ENCODE measurements at regions not wholly inside any gene's neighbourhood (a gene's known extent, or its start where the extent isn't known, plus 50 kb on each side); places are given as distances from the start of the nearest gene placed in this dataset.

DNA sequence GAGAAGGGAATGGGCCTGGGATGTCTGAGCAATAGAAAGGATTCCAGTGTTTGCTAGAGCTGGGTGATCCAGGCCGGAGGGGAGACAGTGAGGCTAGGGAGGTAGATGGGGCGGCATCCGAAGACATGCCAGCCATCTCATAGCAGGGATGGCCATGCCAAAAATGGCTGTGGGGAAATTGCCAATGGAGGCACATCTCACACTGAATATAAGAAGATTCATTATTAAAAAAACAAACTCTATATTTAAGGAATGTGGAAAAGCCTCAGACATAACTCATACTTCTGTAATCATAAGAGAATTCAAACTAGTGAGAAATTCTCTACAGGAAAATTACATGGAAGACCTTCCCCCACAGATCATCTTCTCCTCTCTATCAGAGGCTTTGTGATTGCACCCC, 289.2 kb downstream of the FGF9 start:
- DNase-seq (ENCODE audit: low read depth in 2 of 2) = no peak

DNA sequence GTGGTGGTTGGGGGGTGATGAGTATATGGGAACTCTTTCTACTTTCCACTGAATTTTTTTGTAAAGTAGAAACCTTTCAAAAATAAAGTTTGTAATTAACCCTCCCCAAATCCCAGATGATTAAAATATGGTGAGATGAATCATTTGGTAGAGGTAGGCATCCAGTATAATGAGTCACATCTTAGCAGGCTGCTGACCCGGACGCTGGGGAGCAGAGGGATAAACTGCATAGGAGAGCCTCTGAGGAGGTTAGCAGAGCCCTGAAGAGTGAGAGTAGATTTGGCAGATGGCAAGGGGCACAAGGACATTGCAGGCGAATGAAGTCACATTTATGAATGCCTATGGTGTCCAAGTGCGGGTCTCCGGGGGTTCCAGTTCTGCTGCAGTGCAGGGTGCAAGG, 293.8 kb downstream of the FGF9 start:
- DNase-seq (ENCODE audit: low read depth in 2 of 2) = no peak

DNA sequence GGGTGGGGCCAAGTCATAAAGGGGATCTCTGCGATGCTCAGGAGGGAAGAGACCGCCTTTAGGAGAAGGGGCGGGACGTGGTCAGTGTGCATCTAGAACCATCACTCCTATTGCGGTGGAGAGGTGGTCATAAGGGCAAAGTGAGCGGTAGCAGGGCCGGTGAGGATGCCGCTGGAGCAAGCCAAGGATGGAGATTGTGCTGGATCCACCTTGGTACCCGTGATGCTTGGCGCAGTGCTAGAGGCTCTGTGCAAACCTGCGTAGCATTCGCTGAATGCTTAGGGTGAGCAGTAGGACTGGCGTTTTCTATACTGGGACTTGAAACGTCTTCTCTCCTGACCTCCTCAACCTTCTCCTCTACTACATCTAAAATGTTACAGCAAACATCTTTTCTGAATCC, 294.2 kb downstream of the FGF9 start:
- no peak for DNase-seq (ENCODE audit: low read depth in 2 of 2)

DNA sequence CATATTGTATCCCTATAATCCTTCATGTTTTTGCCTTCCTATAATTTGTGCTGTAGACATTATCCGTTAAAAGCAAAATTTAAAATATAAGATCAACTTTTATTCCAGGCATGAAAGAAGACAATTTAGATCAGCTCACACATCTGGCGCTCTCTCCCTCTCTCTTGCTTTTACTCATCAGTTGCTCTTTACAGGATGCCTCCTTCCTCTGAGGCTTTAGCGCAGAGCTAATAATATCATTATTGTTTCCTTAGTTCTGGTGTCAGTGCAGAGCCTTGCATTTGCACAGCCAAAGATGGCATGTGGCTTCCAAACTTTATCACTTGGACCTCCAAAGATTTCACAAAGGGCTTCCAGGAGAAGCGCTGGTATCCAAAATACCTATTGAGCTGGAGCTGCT, 295.1 kb downstream of the FGF9 start:
- DNase-seq (ENCODE audit: low read depth in 2 of 2) = no peak

DNA sequence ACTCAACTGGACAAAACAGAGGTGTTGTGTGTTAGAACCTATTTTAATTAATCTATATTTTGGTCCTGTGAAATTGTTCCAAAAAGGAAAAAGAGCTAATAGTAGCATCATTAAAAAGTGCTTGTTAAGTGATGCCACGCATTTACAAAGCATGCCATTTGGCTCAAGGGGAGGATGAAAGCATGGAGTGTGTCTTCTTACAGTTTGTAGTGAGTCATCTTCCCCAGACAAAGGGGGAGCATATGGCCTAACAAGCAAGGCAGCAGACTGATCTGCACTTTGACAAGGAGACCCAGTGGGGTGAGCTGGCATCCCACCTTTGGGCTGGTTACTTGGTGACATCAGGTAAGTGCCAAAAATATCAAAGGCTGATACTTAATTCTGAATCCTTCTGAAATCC, 297.0 kb downstream of the FGF9 start:
- no peak for DNase-seq (ENCODE audit: low read depth in 2 of 2)

DNA sequence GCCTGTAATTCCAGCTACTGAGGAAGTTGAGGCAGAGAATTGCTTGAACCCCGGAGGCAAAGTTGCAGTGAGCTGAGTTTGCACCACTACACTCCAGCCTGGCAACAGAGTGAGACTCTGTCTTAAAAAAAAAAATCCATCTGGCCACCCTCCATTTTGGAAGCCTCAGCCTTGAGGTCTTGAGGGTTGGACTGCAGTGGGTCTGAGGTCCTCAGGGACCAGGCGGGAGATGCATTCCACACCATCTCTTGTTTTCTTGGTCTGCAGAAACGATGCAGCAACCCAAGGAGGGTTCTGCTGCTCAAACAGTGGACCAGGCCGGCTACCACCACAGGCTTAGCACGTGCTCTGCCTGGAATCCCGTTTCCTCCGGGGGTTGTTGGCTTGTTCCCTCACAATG, 299.3 kb downstream of the FGF9 start:
- no peak for DNase-seq (ENCODE audit: low read depth in 2 of 2)

DNA sequence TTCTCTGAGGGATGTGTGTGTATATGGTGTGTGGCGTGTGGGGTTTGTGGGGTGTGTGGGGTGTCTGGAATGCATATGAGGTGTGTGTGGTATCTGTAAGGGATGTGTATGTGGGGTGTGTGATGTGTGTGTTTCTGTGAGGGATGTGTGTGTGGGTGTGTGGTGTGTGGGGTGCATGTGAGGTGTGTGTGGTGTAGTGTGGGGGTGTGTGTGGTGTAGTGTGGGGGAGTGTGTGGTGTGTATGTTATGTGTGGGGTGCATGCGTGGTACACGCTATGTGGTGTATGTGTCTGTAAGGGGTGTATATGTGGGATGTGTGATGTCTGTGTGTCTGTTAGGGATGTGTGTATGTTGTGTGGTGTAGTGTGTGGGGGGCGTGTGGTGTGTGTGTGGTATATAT, 300.0 kb downstream of the FGF9 start:
- no peak for DNase-seq (ENCODE audit: low read depth in 2 of 2)

DNA sequence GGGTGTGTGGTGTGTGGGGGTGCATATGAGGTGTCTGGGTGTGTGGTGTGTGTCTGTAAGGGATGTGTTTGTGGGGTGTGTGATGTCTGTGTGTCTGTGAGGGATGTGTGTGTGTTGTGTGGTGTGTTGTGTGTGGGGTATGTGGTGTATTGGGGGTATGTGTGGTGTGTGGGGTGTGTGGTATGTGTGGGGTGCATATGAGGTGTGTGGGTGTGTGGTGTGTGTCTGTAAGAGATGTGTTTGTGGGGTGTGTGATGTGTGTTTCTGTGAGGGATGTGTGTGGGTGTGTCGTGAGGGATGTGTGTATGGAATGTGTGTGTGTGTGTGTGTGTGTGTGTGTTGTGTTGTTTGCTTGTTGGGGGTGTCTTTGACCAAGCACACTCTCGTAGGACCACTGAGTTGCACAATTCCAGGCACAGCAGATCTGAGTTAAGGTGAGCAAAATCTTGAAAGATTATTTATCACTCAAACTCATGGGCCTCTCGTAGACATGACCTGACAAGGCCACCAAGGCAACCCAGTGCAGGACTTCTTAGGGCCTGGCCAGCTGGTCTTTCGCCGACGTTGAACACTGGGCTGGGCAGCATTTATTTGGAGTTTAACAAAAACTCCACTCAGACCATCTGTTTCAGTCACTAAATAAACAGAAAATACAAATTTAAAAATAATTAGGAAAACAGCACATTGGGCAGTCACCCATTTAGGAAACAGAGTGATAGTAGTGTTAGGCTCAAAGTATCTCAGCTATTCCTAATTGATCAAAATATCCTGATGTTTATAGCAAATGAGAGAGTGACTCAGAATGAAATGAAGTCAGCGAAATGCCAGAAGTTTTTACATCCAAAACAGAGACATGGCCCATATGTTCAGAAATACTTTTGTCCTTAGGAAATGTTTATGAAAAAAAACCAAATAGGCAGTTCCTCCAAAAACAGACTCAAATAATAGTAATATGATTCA, 301.1 kb downstream of the FGF9 start:
- no peak for DNase-seq (ENCODE audit: low read depth in 2 of 2)

DNA sequence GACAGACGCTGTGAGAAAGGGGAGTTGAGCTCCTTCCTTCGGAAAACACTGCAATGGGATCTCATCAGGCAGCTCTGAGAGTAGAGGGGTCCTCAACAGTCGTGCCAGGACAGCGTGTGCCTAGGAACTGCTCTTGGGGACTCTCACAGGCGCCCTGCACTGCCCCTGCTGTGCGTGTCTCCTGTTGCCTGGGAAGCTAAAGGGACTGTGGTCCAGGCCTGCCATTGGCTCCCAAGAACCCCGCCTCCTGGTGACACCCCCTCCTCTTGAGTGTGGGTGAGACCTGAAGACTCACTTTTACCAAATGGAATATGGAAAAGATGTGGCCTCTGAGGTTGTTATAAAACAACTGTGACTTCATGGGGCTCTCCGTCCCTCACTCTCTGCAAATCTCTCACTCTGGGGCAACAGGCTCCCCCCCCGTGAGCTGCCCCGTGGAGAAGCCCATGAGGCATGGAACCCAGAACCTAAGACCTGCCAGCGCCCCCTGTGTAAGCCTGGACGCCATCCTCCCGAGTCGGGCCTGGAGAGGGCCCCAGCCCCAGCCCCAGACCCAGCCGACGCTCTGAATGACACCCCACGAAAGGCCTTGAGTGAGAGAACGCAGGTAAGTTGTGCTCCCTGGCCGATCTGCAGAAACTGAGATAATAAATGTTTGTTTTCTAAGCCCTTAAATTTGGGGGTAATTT, 302.7 kb downstream of the FGF9 start:
- DNase-seq (ENCODE audit: low read depth in 2 of 2) = no peak

DNA sequence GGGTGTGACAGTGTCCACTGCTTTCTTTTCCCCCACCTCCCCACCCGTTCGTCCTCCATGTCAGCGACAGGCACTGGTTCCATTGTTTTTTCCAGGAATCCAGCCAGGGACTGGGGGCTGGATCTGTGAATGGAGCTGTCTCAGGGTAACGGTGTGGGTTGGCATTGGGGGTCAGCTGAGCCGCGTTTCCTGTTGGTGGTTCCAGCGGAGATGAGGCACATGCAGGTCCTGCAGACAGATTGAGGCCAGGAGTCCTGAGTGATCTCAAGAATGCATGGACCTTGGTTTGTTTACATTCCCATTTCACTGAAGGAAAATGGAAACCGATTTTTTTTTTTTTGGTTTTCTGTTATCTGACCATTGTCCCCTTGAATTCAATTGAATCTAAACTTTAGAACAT, 303.9 kb downstream of the FGF9 start:
- DNase-seq (ENCODE audit: low read depth in 2 of 2) = no peak

DNA sequence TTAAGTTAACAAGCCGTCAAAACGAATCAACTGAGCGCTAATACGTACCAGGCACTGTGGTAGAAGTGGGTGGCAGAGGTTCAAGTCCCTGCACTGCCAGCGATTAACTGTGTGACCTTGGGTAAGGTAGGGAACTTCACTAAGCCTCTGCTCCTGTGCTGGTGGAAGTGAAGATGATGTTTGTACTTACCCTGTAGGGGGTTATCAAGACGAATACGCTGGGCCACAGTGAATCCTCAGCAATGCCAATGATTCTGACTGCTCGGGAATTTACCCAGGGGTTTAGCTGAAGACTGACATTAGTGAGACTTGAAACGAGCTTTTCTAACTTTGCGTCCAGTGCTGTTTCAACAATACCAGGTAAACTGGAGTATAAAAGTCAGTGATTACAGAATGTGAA, 305.3 kb downstream of the FGF9 start:
- DNase-seq (ENCODE audit: low read depth in 2 of 2) = no peak

DNA sequence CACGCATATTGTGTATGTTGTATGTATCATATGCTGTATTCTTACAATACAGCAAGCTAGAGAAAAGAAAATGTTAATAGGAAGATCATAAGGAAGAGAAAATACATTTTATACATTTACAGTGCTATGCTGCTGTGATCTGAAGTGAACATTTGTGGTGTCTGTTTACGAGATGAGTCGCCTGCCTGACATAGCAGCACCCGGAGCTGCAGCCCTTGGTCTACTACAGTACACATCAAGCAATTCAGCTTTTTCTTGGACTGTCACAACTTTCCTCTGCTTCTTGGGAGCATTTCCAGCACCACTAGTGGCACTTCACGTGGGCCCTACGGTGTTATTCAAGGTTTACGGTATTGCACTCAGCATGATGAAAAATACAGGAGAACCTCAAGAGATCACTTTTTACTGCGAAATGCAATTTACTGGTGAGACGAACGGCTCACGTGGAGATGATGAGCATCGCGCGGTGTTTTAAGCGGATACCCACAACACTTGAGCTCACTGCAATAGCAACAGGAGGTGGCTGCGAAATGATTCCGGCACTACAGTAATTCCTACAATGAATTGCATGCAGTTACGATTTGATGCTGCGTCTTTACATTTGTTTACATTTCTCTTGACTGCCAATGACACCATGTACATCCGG, 308.4 kb downstream of the FGF9 start:
- DNase-seq (ENCODE audit: low read depth in 2 of 2) = no peak

DNA sequence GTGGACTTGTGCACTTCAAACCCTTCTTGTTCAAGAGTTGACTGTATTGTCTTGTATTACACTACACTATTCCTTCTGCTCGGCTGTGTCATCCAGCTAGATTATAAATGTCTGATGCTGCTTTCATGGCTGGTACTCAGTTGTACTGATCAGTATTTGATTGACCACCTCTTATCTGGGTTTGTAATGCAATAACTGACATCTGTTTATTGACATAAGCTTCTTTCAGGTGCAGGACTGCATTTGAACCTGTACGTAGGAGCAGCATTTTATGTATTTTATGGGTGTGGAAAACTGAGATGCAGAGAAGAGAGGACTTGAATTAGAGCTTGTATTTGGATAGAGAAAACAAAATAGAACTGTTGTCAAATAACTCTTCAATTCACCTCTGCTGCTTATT, 309.2 kb downstream of the FGF9 start:
- no peak for DNase-seq (ENCODE audit: low read depth in 2 of 2)

DNA sequence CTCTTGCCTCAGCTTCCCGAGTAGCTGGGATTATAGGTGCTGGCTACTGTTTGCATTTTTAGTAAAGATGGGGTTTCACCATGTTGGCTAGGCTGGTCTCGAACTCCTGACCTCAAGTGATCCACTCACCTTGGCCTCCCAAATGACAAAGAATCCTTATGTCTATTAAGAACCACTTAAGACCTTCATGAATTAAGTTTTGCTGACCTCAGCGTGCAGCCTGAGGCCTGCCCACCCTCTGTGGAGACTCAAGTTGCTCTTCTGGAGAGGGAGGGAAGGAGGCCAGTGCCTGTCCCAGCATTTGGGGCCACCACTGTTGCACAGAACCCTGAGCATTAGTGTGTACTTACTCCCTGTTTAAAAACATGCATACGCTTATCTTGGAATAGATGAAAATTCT, 313.3 kb downstream of the FGF9 start:
- DNase-seq (ENCODE audit: low read depth in 2 of 2) = no peak

DNA sequence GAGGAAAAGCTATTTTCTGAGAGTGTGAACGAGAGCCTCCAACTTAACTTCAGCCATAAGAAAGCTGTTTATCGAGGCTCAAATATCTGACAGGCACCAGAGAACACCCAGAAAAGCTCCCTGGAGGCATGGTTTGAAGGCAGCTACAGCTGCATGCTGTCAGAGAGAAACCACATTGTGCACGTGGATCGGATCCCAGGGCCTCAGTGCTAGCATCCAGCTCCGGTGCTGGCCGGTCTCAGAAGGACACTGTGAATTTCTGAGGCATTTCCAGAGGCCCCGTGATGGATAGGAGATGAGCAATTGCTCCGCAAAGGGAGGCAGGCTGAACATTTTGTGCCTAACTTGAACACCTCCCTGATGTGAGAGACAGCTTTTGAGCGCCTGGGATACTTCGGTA, 315.7 kb downstream of the FGF9 start:
- no peak for DNase-seq (ENCODE audit: low read depth in 2 of 2)

DNA sequence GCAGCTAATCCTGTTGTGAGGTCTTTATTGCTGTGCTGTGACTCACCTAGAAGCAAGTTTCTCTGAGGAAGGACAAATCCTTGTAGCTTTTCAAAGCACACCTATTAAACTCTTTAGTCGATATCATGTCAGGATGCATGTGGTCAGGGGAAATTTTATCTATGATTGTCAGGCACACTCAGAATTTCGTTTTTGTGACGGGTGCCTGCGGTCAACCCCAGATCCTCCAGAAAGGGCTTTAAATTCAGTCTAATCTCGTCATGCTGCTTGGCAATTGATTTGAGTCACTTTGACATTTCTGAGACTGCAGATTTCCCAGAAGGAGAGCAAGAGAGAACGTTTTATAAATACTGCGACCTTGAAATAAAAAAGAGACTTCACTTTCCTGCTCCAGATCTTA, 316.9 kb downstream of the FGF9 start:
- DNase-seq (ENCODE audit: low read depth in 2 of 2) = no peak

DNA sequence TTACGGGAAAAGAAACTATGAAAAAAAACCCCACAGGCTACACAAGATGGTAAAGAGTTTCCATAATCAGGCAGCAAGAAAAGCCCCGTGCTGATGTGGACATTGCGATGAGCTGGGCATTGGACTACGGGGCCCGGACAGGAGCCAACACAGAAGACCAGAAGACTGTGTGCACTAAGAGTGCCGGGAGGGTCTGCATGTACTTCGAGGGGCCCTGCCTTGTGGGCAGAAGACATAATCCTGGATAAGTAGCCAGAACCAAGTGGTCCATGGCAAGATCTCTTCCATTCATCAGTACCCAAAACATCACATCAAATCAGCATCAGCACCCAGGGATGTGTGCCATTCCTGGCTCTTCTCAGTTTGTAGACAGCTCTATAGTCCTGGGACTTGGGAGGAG, 317.8 kb downstream of the FGF9 start:
- DNase-seq (ENCODE audit: low read depth in 2 of 2) = no peak

DNA sequence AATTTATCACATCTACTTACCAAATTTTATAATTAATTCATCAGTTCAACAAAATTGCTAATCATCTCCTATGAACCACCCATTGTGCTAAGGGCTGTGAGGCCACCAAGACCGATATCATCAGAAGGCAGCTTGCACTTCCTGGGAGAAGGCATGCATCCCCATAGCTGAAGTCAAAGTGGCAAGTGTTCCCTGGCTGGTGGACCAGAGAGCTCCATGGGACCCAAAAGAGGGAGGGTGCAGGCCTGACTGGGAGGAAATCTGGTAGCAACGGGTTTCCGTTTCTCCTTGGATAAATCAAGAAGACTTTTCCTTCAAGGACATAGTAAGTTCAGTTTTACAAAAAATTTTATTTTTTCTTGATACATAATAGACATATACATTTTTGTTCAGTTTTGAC, 325.2 kb downstream of the FGF9 start:
- no peak for DNase-seq (ENCODE audit: low read depth in 2 of 2)

DNA sequence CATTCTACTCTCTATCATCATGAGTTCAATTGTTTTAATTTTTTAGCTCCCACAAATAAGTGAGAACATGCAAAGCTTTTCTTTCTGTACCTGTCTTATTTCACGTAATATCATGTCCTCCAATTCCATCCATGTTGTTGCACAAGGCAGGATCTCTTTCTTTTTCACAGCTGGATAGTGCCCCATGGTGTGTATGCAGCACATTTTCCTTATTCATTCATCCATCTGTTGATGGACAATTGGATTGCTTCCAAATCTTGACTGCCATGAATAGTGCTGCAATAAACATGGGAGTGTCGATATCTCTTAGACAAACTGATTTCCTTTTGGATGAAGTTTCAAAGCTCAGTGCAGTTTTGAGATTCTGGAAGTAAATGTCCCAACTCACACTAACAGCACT, 326.9 kb downstream of the FGF9 start:
- no peak for DNase-seq (ENCODE audit: low read depth in 2 of 2)

DNA sequence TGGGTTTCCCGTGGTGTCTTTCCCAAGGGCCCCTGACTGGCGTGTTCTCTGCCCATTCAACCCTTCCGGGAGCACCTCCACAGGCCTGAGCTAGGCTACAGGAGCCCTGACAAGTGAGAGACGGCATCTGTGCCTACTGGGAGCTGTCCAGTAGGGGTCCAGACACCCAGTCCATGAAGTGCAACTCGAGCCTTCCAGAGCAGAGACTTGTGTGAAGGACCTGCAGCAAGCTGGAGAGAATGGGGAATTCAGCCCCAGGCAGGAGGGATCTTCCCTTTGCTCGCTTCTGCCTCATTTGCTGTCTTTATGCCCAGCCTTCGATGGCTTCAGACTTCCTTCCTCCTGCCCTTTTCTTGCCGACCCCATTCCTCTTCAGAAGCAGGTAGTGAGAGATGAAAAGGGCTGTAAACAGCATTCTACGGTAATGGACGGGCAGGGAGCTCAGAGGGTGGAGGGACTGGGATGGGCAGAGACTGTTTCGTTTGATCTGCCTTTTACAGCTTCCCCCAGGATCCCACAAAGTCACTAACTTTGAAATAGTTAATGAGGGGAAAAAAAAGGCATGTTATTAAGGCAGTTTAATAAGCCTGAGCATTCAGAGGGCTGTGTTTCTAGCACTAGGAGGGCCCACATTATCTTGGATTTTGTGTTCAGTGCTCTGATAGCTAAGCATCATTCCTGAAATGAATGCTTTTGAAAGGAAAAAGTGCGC, 327.6 kb downstream of the FGF9 start:
- no peak for DNase-seq (ENCODE audit: low read depth in 2 of 2)

DNA sequence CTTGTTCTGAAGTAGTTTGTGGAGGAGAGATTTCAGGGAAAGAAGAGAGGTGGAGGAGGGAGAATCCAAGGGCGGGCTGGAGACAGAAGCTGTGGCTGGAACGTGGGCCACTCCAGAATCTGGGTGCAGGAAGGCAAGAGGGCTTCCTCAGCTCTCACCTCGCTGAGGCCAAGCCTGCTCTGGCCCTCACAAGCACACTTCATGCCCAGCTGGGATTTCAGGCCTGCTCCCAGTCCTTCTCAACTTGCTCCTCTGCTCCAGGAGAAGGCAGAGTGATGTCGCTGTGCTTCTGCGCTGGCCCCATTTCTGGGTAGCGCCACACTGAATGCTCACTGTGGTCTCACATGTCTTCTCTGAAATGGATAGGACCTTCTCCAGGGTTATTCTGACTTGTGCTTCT, 328.8 kb downstream of the FGF9 start:
- no peak for DNase-seq (ENCODE audit: low read depth in 2 of 2)

DNA sequence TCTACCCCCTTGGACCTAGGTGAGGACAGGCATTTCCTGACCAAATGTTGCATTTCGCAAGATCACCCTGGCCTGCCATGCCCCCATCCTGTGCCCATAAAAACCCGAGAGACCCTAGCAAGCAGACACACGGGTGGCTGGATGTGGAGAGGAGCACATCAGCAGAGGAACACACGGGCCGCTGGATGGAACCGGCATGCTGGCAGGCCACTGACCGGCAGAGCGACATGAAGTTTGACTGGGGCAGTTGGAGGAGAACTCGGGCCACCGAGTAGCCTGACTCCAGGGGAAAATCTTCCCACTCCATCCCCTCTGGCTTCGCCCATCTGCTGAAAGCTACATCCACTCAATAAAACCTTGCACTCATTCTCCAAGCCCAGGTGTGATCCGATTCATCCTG, 329.3 kb downstream of the FGF9 start:
- no peak for DNase-seq (ENCODE audit: low read depth in 2 of 2)

Measured in lung microvascular endothelial cell (primary cell).